Peyer's patch (tissue), 4 donors: ENCODE measurements at regions not wholly inside any gene's neighbourhood (a gene's known extent, or its start where the extent isn't known, plus 50 kb on each side); places are given as distances from the start of the nearest gene placed in this dataset.

Experiments
- POLR2A ChIP-seq, 2 donors: fragments of 450-650 bp; IDR thresholded peaks; one replicate each; pipeline ENCODE4 v1.5.1; 2017; ENCODE audit warnings: antibody characterized with exemption in 2 of 2, mild to moderate bottlenecking in 2 of 2, moderate library complexity in 2 of 2
- TF ChIP-seq, protein P1 (sequence below), 6 experiments: fragments of 450-650 bp in 4 of 6; fragments of 200-600 bp in 2 of 6; sonication (generic) in 1 of 6; IDR thresholded peaks; one replicate each; pipeline ENCODE4 v1.5.1; 2017 to 2019; ENCODE audit warnings: antibody characterized with exemption in 6 of 6, mild to moderate bottlenecking in 3 of 6, moderate library complexity in 1 of 6

DNA sequence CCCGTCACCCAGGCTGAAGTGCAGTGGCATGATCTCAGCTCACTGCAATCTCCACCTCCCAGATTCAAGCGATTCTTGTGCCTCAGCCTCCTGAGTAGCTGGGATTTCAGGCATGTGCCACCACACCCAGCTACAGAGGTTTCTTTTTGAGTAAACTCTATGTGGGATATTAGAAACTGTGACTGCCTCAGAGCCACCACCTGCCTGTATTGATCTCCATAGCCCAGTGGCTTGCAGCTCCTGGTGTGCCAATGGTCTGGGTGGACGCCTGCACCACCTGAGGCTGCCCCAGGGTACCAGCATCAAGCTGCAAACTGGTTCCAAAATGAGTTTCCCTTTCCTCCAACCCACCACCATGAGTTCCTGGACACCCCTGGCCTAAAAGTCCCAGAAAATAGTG is 89.7 kb upstream of the SLC44A3 start:
- TF ChIP-seq POLR2A (IDR thresholded peaks at IDR 0.05): no peak
- TF ChIP-seq, protein P1, sequence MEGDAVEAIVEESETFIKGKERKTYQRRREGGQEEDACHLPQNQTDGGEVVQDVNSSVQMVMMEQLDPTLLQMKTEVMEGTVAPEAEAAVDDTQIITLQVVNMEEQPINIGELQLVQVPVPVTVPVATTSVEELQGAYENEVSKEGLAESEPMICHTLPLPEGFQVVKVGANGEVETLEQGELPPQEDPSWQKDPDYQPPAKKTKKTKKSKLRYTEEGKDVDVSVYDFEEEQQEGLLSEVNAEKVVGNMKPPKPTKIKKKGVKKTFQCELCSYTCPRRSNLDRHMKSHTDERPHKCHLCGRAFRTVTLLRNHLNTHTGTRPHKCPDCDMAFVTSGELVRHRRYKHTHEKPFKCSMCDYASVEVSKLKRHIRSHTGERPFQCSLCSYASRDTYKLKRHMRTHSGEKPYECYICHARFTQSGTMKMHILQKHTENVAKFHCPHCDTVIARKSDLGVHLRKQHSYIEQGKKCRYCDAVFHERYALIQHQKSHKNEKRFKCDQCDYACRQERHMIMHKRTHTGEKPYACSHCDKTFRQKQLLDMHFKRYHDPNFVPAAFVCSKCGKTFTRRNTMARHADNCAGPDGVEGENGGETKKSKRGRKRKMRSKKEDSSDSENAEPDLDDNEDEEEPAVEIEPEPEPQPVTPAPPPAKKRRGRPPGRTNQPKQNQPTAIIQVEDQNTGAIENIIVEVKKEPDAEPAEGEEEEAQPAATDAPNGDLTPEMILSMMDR (IDR thresholded peaks at IDR 0.05): no peak
